BJ (cell line): ENCODE measurements at regions not wholly inside any gene's neighbourhood (a gene's known extent, or its start where the extent isn't known, plus 50 kb on each side); places are given as distances from the start of the nearest gene placed in this dataset.
"Not testable (repeated sequence)": the region's sequence is repeated elsewhere in the genome, so short reads cannot be mapped to it uniquely, and the experiment has no call there.

ENCODE experiments used
- CTCF ChIA-PET: fragments of 350-600 bp; formaldehyde crosslinking; extraction: SDS; loops from one replicate; lab custom pipeline; 2021; ENCODE audit warnings: antibody characterized with exemption, inconsistent platforms; lab: Yijun Ruan, JAX
- POLR2A ChIA-PET: fragments of 300-600 bp; sonication (Branson Sonifier 250); formaldehyde crosslinking; extraction: SDS; loops from one replicate; lab custom pipeline; 2021; ENCODE audit warnings: antibody characterized with exemption; lab: Charles Lee
- DNase-seq: peaks from one replicate; pipeline ENCODE4 v3.0.0-alpha.2; 2011; ENCODE audit warnings: low read depth
- H3K27me3 ChIP-seq: 2 replicates; pipeline ENCODE4 v1.6.0; 2011; ENCODE audit warnings: low read length; ENCODE audit not compliant: control insufficient read depth, insufficient read depth
- H3K36me3 ChIP-seq: 2 replicates; pipeline ENCODE4 v1.5.1; 2011; ENCODE audit warnings: low read length; ENCODE audit not compliant: control insufficient read depth, insufficient read depth
- H3K4me3 ChIP-seq: 2 replicates; pipeline ENCODE4 v1.5.1; 2011; ENCODE audit warnings: low read depth, mild to moderate bottlenecking, control low read depth, low read length
- CTCF ChIP-seq: IDR thresholded peaks from 2 replicates; pipeline ENCODE4 v1.5.1; 2011; ENCODE audit warnings: low read depth, mild to moderate bottlenecking, control low read depth, inconsistent platforms, low read length, moderate library complexity; ENCODE audit not compliant: insufficient read depth

- POLR2A ChIA-PET = no interaction called here
- no peak for DNase-seq
- no peaks in the 10 kb centered on the region for H3K27me3 ChIP-seq
- no peak overlapping the region for H3K4me3 ChIP-seq
- TF ChIP-seq CTCF = no peak
- no peaks in the 10 kb centered on the region for H3K36me3 ChIP-seq
- CTCF ChIA-PET = no interaction called here
Observed at GRCh38 chr4:149199594-149199993, 616.0 kb downstream of the IQCM start.

DNA sequence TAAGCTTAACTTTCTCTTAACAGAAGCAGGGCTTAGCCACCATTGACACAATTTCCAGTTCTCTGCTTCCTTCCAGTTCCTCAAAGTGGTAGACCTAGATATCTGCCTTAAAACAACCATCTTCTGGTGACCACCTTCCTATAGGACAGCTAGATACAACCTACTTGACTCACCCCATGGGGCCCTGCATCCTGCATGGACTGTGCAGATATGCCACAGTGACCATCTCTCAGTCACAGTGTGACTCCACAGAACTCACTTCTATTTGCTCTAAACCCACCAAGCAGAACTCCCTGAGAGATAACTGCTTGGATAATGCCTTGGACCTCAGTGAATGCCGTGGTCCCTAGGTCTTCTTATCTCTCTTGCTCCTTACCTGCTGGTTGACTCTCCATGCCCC is 621.6 kb downstream of the IQCM start:
- ChIA-PET POLR2A (no interaction called here), CTCF (no interaction called here)
- no peak for DNase-seq

GRCh38 chr4:149187726-149188125 is 627.9 kb downstream of the IQCM start:
- CTCF ChIA-PET = no interaction called here
- no peaks in the 10 kb centered on the region for H3K27me3 ChIP-seq
- no peak overlapping the region for H3K4me3 ChIP-seq
- POLR2A ChIA-PET = no interaction called here
- DNase-seq = no peak
- TF ChIP-seq CTCF = no peak
- H3K36me3 ChIP-seq = no peaks in the 10 kb centered on the region

More for the DNA sequence above, 621.6 kb downstream of the IQCM start:
- Histone ChIP-seq H3K4me3 (no peak overlapping the region), H3K36me3 (no peaks in the 10 kb centered on the region), H3K27me3 (no peaks in the 10 kb centered on the region)
- no peak for TF ChIP-seq CTCF

DNA sequence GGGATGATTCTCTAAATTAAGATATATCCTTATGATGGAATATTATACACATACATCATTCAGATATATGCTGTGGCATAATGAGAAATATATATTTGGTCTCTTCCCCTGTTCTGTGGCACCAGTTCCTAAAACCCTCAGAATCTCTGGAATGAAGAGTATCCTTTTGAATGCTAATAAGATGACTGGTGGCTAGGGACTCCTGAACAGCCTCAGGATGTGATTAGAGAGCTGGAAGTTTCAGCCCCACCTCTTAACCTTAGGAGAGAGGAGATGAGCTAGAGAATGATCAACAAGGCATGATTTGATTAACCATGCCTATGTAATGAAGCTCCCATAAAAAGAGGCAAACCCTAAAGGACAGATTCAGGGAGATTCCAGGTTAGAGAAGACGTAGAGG is 632.0 kb downstream of the IQCM start:
- ChIA-PET POLR2A (no interaction called here), CTCF (no interaction called here)
- TF ChIP-seq CTCF = no peak
- Histone ChIP-seq H3K27me3 (no peaks in the 10 kb centered on the region), H3K4me3 (no peak overlapping the region), H3K36me3 (no peaks in the 10 kb centered on the region)
- no peak for DNase-seq

- H3K4me3 ChIP-seq, POLR2A ChIA-PET, H3K36me3 ChIP-seq, H3K27me3 ChIP-seq, DNase-seq, CTCF ChIA-PET: not testable (repeated sequence)
Observed at GRCh38 chr4:149181459-149181858, 634.2 kb downstream of the IQCM start.

GRCh38 chr4:149176039-149176438 is 639.6 kb downstream of the IQCM start:
- POLR2A ChIA-PET = no interaction called here
- no peaks in the 10 kb centered on the region for H3K27me3 ChIP-seq
- CTCF ChIA-PET = no interaction called here
- H3K4me3 ChIP-seq = no peak overlapping the region
- no peak for TF ChIP-seq CTCF
- no peak for DNase-seq
- H3K36me3 ChIP-seq = no peaks in the 10 kb centered on the region
